Cardiac fibroblast (primary cell): ENCODE measurements at regions not wholly inside any gene's neighbourhood (a gene's known extent, or its start where the extent isn't known, plus 50 kb on each side); places are given as distances from the start of the nearest gene placed in this dataset.

Experiments used
- DNase-seq, 2 donors: peaks; one replicate each; pipeline versions ENCODE4 v3.0.0 to v3.0.0-alpha.2; 2010; ENCODE audit warnings: low read depth in 2 of 2
- H3K4me3 ChIP-seq, 2 donors: replicated peaks in 1 of 2; 1 replicate in 1 of 2; 2 replicates in 1 of 2; pipeline ENCODE4 v1.5.1; 2011; ENCODE audit warnings: low read depth in 2 of 2, low read length in 2 of 2, mild to moderate bottlenecking in 2 of 2, moderate library complexity in 1 of 2
- CTCF ChIP-seq: IDR thresholded peaks from one replicate; pipeline ENCODE4 v1.5.1; 2011; ENCODE audit warnings: low read depth, mild to moderate bottlenecking, low read length, inconsistent platforms

- no peak for DNase-seq
- TF ChIP-seq CTCF: no peak
- no peak overlapping the region for H3K4me3 ChIP-seq
Observed at GRCh38 chr12:98062464-98063245, 452.7 kb upstream of the TMPO start.

GRCh38 chr12:98064501-98064900 lies 450.9 kb upstream of the TMPO start:
- no peak overlapping the region for H3K4me3 ChIP-seq
- TF ChIP-seq CTCF: no peak
- no peak for DNase-seq

- H3K4me3 ChIP-seq: no peak overlapping the region
- no peak for TF ChIP-seq CTCF
- no peak for DNase-seq
Observed at GRCh38 chr12:98067795-98068194, 447.6 kb upstream of the TMPO start.

DNA sequence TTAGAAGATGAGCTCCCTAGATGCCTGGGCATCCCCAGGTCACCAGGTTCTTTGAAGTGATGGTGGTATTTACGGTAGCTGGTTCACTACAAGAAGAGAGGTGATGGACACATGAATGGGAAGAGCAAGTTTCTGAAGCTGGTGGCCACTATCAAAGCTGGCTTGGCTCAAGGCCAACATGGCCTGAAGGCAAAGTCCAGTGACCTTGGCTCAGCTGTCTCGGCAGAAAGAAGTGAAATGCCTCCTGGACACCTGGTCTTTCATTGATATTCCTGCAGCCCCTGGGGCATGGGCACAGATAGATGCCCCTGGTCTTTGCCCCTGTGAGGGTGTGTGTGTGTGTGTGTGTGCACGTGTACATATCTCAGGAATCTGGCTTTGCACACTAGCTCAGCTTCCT lies 441.8 kb upstream of the TMPO start:
- H3K4me3 ChIP-seq: no peak overlapping the region
- no peak for TF ChIP-seq CTCF
- no peak for DNase-seq

GRCh38 chr12:98074286-98074685 lies 441.1 kb upstream of the TMPO start:
- no peak for TF ChIP-seq CTCF
- H3K4me3 ChIP-seq: no peak overlapping the region
- DNase-seq: no peak

- no peak overlapping the region for H3K4me3 ChIP-seq
- TF ChIP-seq CTCF: no peak
- no peak for DNase-seq
Observed at GRCh38 chr12:98084391-98084790, 431.0 kb upstream of the TMPO start.
